ENCODE measurements at regions not wholly inside any gene's neighbourhood (a gene's known extent, or its start where the extent isn't known, plus 50 kb on each side); places are given as distances from the start of the nearest gene placed in this dataset.

DNA sequence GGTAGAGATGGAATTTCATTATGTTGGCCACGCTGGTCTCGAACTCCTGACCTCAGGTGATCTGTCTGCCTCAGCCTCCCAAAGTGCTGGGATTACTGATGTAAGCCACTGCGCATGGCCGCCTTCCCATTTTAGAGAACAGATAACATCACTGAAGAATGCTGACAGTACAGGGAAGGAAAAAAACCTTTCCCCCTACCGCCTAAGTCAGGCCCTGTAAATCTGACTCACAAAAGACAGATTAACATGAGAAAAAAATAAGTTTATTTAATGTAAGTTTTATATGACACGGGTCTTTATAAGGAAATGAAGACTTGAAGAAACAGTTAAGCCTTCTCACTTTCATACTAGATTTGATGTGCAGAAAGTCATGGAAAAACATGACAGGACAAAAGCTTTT, 227.2 kb upstream of the ZNF608 start (continued):
- TF ChIP-seq, protein P1, sequence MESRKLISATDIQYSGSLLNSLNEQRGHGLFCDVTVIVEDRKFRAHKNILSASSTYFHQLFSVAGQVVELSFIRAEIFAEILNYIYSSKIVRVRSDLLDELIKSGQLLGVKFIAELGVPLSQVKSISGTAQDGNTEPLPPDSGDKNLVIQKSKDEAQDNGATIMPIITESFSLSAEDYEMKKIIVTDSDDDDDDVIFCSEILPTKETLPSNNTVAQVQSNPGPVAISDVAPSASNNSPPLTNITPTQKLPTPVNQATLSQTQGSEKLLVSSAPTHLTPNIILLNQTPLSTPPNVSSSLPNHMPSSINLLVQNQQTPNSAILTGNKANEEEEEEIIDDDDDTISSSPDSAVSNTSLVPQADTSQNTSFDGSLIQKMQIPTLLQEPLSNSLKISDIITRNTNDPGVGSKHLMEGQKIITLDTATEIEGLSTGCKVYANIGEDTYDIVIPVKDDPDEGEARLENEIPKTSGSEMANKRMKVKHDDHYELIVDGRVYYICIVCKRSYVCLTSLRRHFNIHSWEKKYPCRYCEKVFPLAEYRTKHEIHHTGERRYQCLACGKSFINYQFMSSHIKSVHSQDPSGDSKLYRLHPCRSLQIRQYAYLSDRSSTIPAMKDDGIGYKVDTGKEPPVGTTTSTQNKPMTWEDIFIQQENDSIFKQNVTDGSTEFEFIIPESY (IDR thresholded peaks at IDR 0.05): no peak
- TF ChIP-seq, protein P2, sequence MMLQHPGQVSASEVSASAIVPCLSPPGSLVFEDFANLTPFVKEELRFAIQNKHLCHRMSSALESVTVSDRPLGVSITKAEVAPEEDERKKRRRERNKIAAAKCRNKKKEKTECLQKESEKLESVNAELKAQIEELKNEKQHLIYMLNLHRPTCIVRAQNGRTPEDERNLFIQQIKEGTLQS (IDR thresholded peaks at IDR 0.05): no peak
- TF ChIP-seq EGR1 (IDR thresholded peaks at IDR 0.05; ENCODE audit: low read depth in 2 of 2) (no peak), RAD21 (IDR thresholded peaks at IDR 0.05) (no peak), HNF4G (IDR thresholded peaks at IDR 0.05) (no peak), YY1 (IDR thresholded peaks at IDR 0.05) (no peak), FOXA1 (IDR thresholded peaks at IDR 0.05) (no peak), HNF4A (conservative IDR thresholded peaks at IDR 0.05) (no peak), NR2F2 (IDR thresholded peaks at IDR 0.05) (no peak), SP1 (IDR thresholded peaks at IDR 0.05) (no peak)
- TF ChIP-seq, protein P3, sequence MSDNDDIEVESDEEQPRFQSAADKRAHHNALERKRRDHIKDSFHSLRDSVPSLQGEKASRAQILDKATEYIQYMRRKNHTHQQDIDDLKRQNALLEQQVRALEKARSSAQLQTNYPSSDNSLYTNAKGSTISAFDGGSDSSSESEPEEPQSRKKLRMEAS (IDR thresholded peaks at IDR 0.05): no peak

DNA sequence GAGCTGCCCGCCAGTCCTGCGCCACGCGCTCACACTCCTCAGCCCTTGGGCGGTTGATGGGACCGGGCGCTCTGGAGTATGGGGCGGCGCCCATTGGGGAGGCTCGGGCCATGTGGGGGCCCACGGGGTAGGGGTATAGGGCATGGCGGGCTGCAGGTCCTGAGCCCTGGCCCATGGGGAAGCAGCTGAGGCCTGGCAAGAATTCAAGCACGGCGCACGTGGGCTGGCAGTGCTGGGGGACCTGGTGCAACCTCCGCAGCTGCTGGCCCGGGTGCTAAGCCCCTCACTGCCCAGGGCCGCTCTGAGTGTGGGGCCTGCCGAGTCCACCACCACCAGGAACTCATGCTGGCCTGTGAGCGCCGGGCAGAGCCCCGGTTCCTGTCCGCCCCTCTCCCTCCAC, 229.6 kb upstream of the ZNF608 start:
- DNase-seq (ENCODE audit: low spot score): no peak

More for the DNA sequence above, 229.6 kb upstream of the ZNF608 start:
- H3K36me3 ChIP-seq (ENCODE audit: control insufficient read depth in 4 of 4, insufficient read depth in 3 of 4, low read depth in 1 of 4, low read length in 3 of 4): no peaks in the 10 kb centered on the region
- no peak overlapping the region for H3K27ac ChIP-seq (ENCODE audit: low read depth in 1 of 2, low read length in 2 of 2)
- H3K27me3 ChIP-seq (ENCODE audit: control insufficient read depth in 4 of 4, insufficient read depth in 4 of 4, low read length in 3 of 4): no peaks in the 10 kb centered on the region
- no peaks in the 10 kb centered on the region for H3K4me1 ChIP-seq (ENCODE audit: control insufficient read depth in 4 of 4, insufficient read depth in 4 of 4, low read length in 3 of 4)
- TF ChIP-seq GABPA (IDR thresholded peaks at IDR 0.05 in 1 of 2, conservative IDR thresholded peaks at IDR 0.05 in 1 of 2) (no peak), JUND (IDR thresholded peaks at IDR 0.05) (no peak), EGR1 (IDR thresholded peaks at IDR 0.05; ENCODE audit: low read depth in 2 of 2) (no peak), RXRA (IDR thresholded peaks at IDR 0.05) (no peak), NR2F2 (IDR thresholded peaks at IDR 0.05) (no peak), YY1 (IDR thresholded peaks at IDR 0.05) (no peak), SP1 (IDR thresholded peaks at IDR 0.05) (no peak), RAD21 (IDR thresholded peaks at IDR 0.05) (no peak), HNF4G (IDR thresholded peaks at IDR 0.05) (no peak), FOXA1 (IDR thresholded peaks at IDR 0.05) (no peak), TAF1 (conservative IDR thresholded peaks at IDR 0.05) (no peak), HNF4A (conservative IDR thresholded peaks at IDR 0.05) (no peak), FOXA2 (IDR thresholded peaks at IDR 0.05) (no peak)
- TF ChIP-seq, protein P4, sequence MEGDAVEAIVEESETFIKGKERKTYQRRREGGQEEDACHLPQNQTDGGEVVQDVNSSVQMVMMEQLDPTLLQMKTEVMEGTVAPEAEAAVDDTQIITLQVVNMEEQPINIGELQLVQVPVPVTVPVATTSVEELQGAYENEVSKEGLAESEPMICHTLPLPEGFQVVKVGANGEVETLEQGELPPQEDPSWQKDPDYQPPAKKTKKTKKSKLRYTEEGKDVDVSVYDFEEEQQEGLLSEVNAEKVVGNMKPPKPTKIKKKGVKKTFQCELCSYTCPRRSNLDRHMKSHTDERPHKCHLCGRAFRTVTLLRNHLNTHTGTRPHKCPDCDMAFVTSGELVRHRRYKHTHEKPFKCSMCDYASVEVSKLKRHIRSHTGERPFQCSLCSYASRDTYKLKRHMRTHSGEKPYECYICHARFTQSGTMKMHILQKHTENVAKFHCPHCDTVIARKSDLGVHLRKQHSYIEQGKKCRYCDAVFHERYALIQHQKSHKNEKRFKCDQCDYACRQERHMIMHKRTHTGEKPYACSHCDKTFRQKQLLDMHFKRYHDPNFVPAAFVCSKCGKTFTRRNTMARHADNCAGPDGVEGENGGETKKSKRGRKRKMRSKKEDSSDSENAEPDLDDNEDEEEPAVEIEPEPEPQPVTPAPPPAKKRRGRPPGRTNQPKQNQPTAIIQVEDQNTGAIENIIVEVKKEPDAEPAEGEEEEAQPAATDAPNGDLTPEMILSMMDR (IDR thresholded peaks at IDR 0.05; ENCODE audit: low read depth, low read length, missing input control): no peak
- TF ChIP-seq, protein P5, sequence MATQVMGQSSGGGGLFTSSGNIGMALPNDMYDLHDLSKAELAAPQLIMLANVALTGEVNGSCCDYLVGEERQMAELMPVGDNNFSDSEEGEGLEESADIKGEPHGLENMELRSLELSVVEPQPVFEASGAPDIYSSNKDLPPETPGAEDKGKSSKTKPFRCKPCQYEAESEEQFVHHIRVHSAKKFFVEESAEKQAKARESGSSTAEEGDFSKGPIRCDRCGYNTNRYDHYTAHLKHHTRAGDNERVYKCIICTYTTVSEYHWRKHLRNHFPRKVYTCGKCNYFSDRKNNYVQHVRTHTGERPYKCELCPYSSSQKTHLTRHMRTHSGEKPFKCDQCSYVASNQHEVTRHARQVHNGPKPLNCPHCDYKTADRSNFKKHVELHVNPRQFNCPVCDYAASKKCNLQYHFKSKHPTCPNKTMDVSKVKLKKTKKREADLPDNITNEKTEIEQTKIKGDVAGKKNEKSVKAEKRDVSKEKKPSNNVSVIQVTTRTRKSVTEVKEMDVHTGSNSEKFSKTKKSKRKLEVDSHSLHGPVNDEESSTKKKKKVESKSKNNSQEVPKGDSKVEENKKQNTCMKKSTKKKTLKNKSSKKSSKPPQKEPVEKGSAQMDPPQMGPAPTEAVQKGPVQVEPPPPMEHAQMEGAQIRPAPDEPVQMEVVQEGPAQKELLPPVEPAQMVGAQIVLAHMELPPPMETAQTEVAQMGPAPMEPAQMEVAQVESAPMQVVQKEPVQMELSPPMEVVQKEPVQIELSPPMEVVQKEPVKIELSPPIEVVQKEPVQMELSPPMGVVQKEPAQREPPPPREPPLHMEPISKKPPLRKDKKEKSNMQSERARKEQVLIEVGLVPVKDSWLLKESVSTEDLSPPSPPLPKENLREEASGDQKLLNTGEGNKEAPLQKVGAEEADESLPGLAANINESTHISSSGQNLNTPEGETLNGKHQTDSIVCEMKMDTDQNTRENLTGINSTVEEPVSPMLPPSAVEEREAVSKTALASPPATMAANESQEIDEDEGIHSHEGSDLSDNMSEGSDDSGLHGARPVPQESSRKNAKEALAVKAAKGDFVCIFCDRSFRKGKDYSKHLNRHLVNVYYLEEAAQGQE (IDR thresholded peaks at IDR 0.05): no peak
- TF ChIP-seq, protein P1 (IDR thresholded peaks at IDR 0.05): no peak
- TF ChIP-seq, protein P3 (IDR thresholded peaks at IDR 0.05): no peak
- TF ChIP-seq, protein P2 (IDR thresholded peaks at IDR 0.05): no peak
- 97% methylated on average over 23 of the region's 23 CpGs for whole genome bisulfite sequencing
- no peak overlapping the region for H3K4me3 ChIP-seq (ENCODE audit: low read depth in 1 of 3, low read length in 3 of 3)
- no peak overlapping the region for H3K9ac ChIP-seq (ENCODE audit: low read depth in 1 of 2, low read length in 2 of 2)
- no peaks in the 10 kb centered on the region for H3K9me3 ChIP-seq (ENCODE audit: control insufficient read depth in 4 of 4, low read length in 3 of 4)

Measured in liver (tissue), 8 donors.